ENCODE measurements at regions not wholly inside any gene's neighbourhood (a gene's known extent, or its start where the extent isn't known, plus 50 kb on each side); places are given as distances from the start of the nearest gene placed in this dataset.

GRCh38 chr14:29236848-29237247 is 470.3 kb downstream of the FOXG1 start:
- Histone ChIP-seq H3K4me1 (ENCODE audit: control insufficient read depth, insufficient read depth, low read length) (no peaks in the 10 kb centered on the region), H3K27ac (ENCODE audit: extremely low read depth, low read depth, low read length) (no peak overlapping the region), H3K9me3 (ENCODE audit: control insufficient read depth, insufficient read depth, low read depth, low read length) (no peaks in the 10 kb centered on the region), H3K4me3 (ENCODE audit: low read depth, low read length) (no peak overlapping the region), H3K36me3 (ENCODE audit: control insufficient read depth in 2 of 2, insufficient read depth in 1 of 2, low read length in 2 of 2) (no peaks in the 10 kb centered on the region)
- TF ChIP-seq ZNF23 (tag by site-specific recombination; IDR thresholded peaks at IDR 0.05; ENCODE audit: borderline replicate concordance) (no peak), ZNF266 (tag by site-specific recombination; IDR thresholded peaks at IDR 0.05; ENCODE audit: low read depth) (no peak), RBAK (tag by site-specific recombination; IDR thresholded peaks at IDR 0.05) (no peak), BCL11B (tag by site-specific recombination; IDR thresholded peaks at IDR 0.05; ENCODE audit: low read depth) (no peak), ZNF521 (tag by site-specific recombination; IDR thresholded peaks at IDR 0.05) (no peak), ZNF776 (tag by site-specific recombination; IDR thresholded peaks at IDR 0.05; ENCODE audit: borderline replicate concordance) (no peak), ZNF274 (IDR thresholded peaks at IDR 0.05; ENCODE audit: low read length) (no peak), ZNF274 (tag by site-specific recombination; IDR thresholded peaks at IDR 0.05; ENCODE audit: borderline replicate concordance) (no peak), ZSCAN4 (tag by site-specific recombination; IDR thresholded peaks at IDR 0.05) (no peak), INSM2 (tag by site-specific recombination; IDR thresholded peaks at IDR 0.05) (no peak), ZNF654 (tag by site-specific recombination; IDR thresholded peaks at IDR 0.05; ENCODE audit: low read depth) (no peak), CTCF (tag by site-specific recombination; IDR thresholded peaks at IDR 0.05) (no peak), ZNF596 (tag by site-specific recombination; IDR thresholded peaks at IDR 0.05) (no peak), ZSCAN5A (tag by site-specific recombination; IDR thresholded peaks at IDR 0.05) (no peak)
- ChIA-PET POLR2A (interaction anchor here (0.6 kb wide), 1 partner anchor 466 kb away, joined by 4 read pairs; no protein-coding TSS in a partner anchor), CTCF (interaction anchor here (0.6 kb wide), 1 partner anchor 137 kb away, joined by 3 read pairs; no protein-coding TSS in a partner anchor)

- CTCF ChIA-PET, result no interaction called here
- Histone ChIP-seq H3K36me3 (ENCODE audit: control insufficient read depth in 2 of 2, insufficient read depth in 1 of 2, low read length in 2 of 2) (no peaks in the 10 kb centered on the region), H3K4me1 (ENCODE audit: control insufficient read depth, insufficient read depth, low read length) (no peaks in the 10 kb centered on the region), H3K27ac (ENCODE audit: extremely low read depth, low read depth, low read length) (no peak overlapping the region), H3K9me3 (ENCODE audit: control insufficient read depth, insufficient read depth, low read depth, low read length) (no peaks in the 10 kb centered on the region), H3K4me3 (ENCODE audit: low read depth, low read length) (no peak overlapping the region)
- POLR2A ChIA-PET, result no interaction called here
- no peak for TF ChIP-seq ZFP41 (tag by site-specific recombination; IDR thresholded peaks at IDR 0.05; ENCODE audit: borderline replicate concordance)
- TF ChIP-seq, protein P1, sequence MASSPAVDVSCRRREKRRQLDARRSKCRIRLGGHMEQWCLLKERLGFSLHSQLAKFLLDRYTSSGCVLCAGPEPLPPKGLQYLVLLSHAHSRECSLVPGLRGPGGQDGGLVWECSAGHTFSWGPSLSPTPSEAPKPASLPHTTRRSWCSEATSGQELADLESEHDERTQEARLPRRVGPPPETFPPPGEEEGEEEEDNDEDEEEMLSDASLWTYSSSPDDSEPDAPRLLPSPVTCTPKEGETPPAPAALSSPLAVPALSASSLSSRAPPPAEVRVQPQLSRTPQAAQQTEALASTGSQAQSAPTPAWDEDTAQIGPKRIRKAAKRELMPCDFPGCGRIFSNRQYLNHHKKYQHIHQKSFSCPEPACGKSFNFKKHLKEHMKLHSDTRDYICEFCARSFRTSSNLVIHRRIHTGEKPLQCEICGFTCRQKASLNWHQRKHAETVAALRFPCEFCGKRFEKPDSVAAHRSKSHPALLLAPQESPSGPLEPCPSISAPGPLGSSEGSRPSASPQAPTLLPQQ (tag by site-specific recombination; IDR thresholded peaks at IDR 0.05), result no peak
- no peak for TF ChIP-seq ZNF560 (tag by site-specific recombination; IDR thresholded peaks at IDR 0.05; ENCODE audit: borderline replicate concordance)
- TF ChIP-seq ZNF558 (tag by site-specific recombination; IDR thresholded peaks at IDR 0.05), result no peak
- TF ChIP-seq ZNF777 (tag by site-specific recombination; IDR thresholded peaks at IDR 0.05; ENCODE audit: borderline replicate concordance), result no peak
- TF ChIP-seq ZNF596 (tag by site-specific recombination; IDR thresholded peaks at IDR 0.05), result no peak
Measured at GRCh38 chr14:29240066-29240465, 473.5 kb downstream of the FOXG1 start.
